ENCODE measurements at regions not wholly inside any gene's neighbourhood (a gene's known extent, or its start where the extent isn't known, plus 50 kb on each side); places are given as distances from the start of the nearest gene placed in this dataset.

GRCh38 chr5:2300421-2300820 lies 417.7 kb upstream of the IRX4 start:
- TF ChIP-seq CTCF (conservative IDR thresholded peaks at IDR 0.05; ENCODE audit: low read length), result no peak
- no peak for TF ChIP-seq EZH2phosphoT487 (IDR thresholded peaks at IDR 0.05; ENCODE audit: borderline replicate concordance)

All from Loucy (cell line).